ENCODE measurements at regions not wholly inside any gene's neighbourhood (a gene's known extent, or its start where the extent isn't known, plus 50 kb on each side); places are given as distances from the start of the nearest gene placed in this dataset.

DNA sequence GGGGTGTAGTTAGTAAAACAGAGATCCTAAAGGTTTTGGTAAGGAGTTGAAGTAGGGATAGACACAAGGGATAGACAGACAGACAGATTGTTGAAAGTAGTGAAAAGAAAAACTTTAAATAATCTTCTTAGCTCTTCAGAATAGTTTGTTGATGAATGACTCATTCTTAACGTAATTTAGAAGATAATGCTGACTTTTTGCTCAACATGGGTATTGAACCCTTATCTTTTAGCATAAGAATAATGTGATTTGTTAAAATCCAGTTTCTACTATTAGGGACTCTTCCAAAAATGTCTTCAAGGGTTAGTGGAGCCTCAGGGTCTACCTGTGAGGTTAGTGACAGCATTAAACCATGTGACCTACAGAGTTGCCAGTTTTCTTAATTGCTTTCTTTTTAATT, 411.2 kb downstream of the ETV1 start (continued):
- TF ChIP-seq, protein P1, sequence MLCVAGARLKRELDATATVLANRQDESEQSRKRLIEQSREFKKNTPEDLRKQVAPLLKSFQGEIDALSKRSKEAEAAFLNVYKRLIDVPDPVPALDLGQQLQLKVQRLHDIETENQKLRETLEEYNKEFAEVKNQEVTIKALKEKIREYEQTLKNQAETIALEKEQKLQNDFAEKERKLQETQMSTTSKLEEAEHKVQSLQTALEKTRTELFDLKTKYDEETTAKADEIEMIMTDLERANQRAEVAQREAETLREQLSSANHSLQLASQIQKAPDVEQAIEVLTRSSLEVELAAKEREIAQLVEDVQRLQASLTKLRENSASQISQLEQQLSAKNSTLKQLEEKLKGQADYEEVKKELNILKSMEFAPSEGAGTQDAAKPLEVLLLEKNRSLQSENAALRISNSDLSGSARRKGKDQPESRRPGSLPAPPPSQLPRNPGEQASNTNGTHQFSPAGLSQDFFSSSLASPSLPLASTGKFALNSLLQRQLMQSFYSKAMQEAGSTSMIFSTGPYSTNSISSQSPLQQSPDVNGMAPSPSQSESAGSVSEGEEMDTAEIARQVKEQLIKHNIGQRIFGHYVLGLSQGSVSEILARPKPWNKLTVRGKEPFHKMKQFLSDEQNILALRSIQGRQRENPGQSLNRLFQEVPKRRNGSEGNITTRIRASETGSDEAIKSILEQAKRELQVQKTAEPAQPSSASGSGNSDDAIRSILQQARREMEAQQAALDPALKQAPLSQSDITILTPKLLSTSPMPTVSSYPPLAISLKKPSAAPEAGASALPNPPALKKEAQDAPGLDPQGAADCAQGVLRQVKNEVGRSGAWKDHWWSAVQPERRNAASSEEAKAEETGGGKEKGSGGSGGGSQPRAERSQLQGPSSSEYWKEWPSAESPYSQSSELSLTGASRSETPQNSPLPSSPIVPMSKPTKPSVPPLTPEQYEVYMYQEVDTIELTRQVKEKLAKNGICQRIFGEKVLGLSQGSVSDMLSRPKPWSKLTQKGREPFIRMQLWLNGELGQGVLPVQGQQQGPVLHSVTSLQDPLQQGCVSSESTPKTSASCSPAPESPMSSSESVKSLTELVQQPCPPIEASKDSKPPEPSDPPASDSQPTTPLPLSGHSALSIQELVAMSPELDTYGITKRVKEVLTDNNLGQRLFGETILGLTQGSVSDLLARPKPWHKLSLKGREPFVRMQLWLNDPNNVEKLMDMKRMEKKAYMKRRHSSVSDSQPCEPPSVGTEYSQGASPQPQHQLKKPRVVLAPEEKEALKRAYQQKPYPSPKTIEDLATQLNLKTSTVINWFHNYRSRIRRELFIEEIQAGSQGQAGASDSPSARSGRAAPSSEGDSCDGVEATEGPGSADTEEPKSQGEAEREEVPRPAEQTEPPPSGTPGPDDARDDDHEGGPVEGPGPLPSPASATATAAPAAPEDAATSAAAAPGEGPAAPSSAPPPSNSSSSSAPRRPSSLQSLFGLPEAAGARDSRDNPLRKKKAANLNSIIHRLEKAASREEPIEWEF (IDR thresholded peaks at IDR 0.05; ENCODE audit: insufficient replicate concordance, low read depth, low read length), result no peak

DNA sequence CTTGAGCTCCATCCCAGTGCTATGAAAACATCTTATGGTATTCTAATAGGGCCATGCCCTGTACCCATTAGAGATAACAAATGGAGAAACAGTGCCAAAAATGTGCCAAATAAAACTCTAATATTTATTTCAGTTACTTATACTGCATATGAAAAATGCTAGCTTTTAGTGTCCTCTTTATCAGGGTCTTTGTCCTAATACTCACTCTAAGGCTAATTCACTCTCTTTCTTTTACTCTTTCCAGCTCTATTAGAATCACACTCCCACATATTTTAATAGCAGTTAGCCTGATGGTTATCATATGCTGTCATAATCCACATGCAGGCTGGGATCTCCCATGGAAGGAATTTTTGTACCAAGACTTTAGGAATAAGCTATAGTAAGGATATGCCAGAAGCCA, 408.4 kb downstream of the ETV1 start:
- no peaks in the 10 kb centered on the region for H3K4me1 ChIP-seq (ENCODE audit: control insufficient read depth, insufficient read depth, low read length)
- H3K4me2 ChIP-seq (ENCODE audit: control insufficient read depth, insufficient read depth), result no peak overlapping the region
- no TSS peak for BruUV-seq (replicated peaks)
- FAIRE-seq, result no peak
- H3K27me3 ChIP-seq (replicated peaks in 1 of 2; ENCODE audit: control insufficient read depth in 2 of 2, insufficient read depth in 2 of 2, low read length in 1 of 2), result no peaks in the 10 kb centered on the region
- no peak for ATAC-seq
- in situ Hi-C loops (cut with MboI) (no loop called here), intact Hi-C loops (cut with micrococcal nuclease; ENCODE audit: unreplicated experiment) (no loop called here)
- ChIA-PET CTCF (no interaction called here), RAD21 (ENCODE audit: unreplicated experiment) (interaction anchor here (0.6 kb wide), 1 partner anchor 8 kb away, joined by 3 read pairs; no protein-coding TSS in a partner anchor), POLR2A (no interaction called here), SMC1A (ENCODE audit: uncharacterized antibody, unreplicated experiment) (no interaction called here)
- H3K27ac ChIP-seq (ENCODE audit: control insufficient read depth, insufficient read depth), result no peak overlapping the region
- H3K36me3 ChIP-seq (ENCODE audit: control insufficient read depth in 2 of 2, insufficient read depth in 2 of 2, low read length in 1 of 2), result no peaks in the 10 kb centered on the region
- no peak overlapping the region for H3K9ac ChIP-seq (ENCODE audit: control insufficient read depth, insufficient read depth, low read length)
- no peaks in the 10 kb centered on the region for H4K20me1 ChIP-seq (ENCODE audit: control insufficient read depth, insufficient read depth)
- no peak for DNase-seq (ENCODE audit: low read depth, low spot score)
- no peaks in the 10 kb centered on the region for H3K9me3 ChIP-seq (replicated peaks; ENCODE audit: control insufficient read depth, insufficient read depth, low read length)
- H3K4me3 ChIP-seq, result no peak overlapping the region
- H2AFZ ChIP-seq (ENCODE audit: control insufficient read depth, low read depth, low read length), result no peak overlapping the region
- no peaks in the 10 kb centered on the region for H3K79me2 ChIP-seq (ENCODE audit: control insufficient read depth, insufficient read depth, low read length)
- no peak for TF ChIP-seq RAD51 (IDR thresholded peaks at IDR 0.05)
- no peak for TF ChIP-seq SMAD1 (IDR thresholded peaks at IDR 0.05; ENCODE audit: low read depth, partially characterized antibody)
- TF ChIP-seq, protein P2, sequence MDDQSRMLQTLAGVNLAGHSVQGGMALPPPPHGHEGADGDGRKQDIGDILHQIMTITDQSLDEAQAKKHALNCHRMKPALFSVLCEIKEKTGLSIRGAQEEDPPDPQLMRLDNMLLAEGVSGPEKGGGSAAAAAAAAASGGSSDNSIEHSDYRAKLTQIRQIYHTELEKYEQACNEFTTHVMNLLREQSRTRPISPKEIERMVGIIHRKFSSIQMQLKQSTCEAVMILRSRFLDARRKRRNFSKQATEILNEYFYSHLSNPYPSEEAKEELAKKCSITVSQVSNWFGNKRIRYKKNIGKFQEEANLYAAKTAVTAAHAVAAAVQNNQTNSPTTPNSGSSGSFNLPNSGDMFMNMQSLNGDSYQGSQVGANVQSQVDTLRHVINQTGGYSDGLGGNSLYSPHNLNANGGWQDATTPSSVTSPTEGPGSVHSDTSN (IDR thresholded peaks at IDR 0.05; ENCODE audit: insufficient replicate concordance, low read depth, low read length), result no peak
- no peak for TF ChIP-seq TCF12 (IDR thresholded peaks at IDR 0.05; ENCODE audit: low read depth, low read length)
- TF ChIP-seq CBX5 (IDR thresholded peaks at IDR 0.05; ENCODE audit: low read depth), result no peak
- no peak for TF ChIP-seq MEF2B (IDR thresholded peaks at IDR 0.05; ENCODE audit: partially characterized antibody, poor library complexity, severe bottlenecking)

Measured in GM12878 (cell line).